ENCODE measurements at regions not wholly inside any gene's neighbourhood (a gene's known extent, or its start where the extent isn't known, plus 50 kb on each side); places are given as distances from the start of the nearest gene placed in this dataset.

DNA sequence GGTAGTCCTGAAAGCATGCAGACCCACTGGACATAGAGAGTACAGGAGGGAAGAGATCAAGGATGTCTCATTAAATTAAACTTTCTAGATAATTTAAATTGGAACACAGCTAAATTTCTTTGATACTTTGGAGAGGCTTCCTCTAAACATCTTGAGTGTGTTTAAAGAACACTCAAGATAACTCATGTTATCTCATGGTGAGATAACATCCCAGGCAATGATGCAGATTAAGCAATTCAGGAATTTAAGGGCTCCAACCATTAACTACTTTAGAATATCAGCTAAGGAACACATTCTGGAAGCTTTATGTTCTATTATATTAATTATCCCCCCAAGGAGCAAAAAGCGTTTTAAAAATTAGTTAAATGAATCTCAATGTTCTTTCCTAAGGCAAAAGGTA lies 289.2 kb upstream of the RUNX1 start:
- TF ChIP-seq, protein P1, sequence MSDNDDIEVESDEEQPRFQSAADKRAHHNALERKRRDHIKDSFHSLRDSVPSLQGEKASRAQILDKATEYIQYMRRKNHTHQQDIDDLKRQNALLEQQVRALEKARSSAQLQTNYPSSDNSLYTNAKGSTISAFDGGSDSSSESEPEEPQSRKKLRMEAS (IDR thresholded peaks at IDR 0.05): no peak
- TF ChIP-seq NFIC (IDR thresholded peaks at IDR 0.05) (no peak), TEAD4 (IDR thresholded peaks at IDR 0.05) (no peak), RAD21 (IDR thresholded peaks at IDR 0.05; ENCODE audit: low read depth) (no peak), ZBTB7A (IDR thresholded peaks at IDR 0.05; ENCODE audit: low read depth) (no peak), CEBPB (IDR thresholded peaks at IDR 0.05) (no peak), EGR1 (IDR thresholded peaks at IDR 0.05) (no peak), EP300 (IDR thresholded peaks at IDR 0.05; ENCODE audit: borderline replicate concordance) (no peak), YY1 (IDR thresholded peaks at IDR 0.05; ENCODE audit: low read depth) (no peak), CREB1 (IDR thresholded peaks at IDR 0.05; ENCODE audit: low read depth) (no peak), TCF12 (IDR thresholded peaks at IDR 0.05; ENCODE audit: low read depth) (no peak), TAF1 (IDR thresholded peaks at IDR 0.05; ENCODE audit: low read depth) (no peak), FOXM1 (IDR thresholded peaks at IDR 0.05; ENCODE audit: borderline replicate concordance, low read depth) (no peak)
- TF ChIP-seq, protein P2, sequence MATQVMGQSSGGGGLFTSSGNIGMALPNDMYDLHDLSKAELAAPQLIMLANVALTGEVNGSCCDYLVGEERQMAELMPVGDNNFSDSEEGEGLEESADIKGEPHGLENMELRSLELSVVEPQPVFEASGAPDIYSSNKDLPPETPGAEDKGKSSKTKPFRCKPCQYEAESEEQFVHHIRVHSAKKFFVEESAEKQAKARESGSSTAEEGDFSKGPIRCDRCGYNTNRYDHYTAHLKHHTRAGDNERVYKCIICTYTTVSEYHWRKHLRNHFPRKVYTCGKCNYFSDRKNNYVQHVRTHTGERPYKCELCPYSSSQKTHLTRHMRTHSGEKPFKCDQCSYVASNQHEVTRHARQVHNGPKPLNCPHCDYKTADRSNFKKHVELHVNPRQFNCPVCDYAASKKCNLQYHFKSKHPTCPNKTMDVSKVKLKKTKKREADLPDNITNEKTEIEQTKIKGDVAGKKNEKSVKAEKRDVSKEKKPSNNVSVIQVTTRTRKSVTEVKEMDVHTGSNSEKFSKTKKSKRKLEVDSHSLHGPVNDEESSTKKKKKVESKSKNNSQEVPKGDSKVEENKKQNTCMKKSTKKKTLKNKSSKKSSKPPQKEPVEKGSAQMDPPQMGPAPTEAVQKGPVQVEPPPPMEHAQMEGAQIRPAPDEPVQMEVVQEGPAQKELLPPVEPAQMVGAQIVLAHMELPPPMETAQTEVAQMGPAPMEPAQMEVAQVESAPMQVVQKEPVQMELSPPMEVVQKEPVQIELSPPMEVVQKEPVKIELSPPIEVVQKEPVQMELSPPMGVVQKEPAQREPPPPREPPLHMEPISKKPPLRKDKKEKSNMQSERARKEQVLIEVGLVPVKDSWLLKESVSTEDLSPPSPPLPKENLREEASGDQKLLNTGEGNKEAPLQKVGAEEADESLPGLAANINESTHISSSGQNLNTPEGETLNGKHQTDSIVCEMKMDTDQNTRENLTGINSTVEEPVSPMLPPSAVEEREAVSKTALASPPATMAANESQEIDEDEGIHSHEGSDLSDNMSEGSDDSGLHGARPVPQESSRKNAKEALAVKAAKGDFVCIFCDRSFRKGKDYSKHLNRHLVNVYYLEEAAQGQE (IDR thresholded peaks at IDR 0.05; ENCODE audit: low read depth): no peak
- TF ChIP-seq, protein P3, sequence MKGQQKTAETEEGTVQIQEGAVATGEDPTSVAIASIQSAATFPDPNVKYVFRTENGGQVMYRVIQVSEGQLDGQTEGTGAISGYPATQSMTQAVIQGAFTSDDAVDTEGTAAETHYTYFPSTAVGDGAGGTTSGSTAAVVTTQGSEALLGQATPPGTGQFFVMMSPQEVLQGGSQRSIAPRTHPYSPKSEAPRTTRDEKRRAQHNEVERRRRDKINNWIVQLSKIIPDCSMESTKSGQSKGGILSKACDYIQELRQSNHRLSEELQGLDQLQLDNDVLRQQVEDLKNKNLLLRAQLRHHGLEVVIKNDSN (IDR thresholded peaks at IDR 0.05): no peak

DNA sequence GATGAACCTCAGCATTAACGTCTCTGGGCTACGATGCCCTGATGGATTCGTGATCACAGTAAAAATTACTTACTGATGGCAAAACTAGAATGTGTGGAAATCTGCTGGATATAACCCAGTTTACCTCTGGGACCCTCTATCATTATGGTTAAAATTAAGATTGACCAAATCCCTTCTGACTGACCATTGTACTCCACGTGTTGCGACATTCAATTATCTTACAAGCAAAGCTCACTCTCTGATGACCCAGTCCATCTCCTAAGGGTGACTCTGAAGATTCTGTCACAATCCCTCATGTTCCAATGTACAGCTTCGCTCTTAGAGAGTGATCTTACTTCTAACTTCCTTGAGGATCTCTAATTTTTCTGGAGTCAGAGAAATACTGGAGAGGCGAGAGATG lies 288.5 kb upstream of the RUNX1 start:
- no peak for TF ChIP-seq CREB1 (IDR thresholded peaks at IDR 0.05; ENCODE audit: low read depth)
- no peak for TF ChIP-seq TCF12 (IDR thresholded peaks at IDR 0.05; ENCODE audit: low read depth)
- no peak for TF ChIP-seq EP300 (IDR thresholded peaks at IDR 0.05; ENCODE audit: borderline replicate concordance)
- TF ChIP-seq FOXM1 (IDR thresholded peaks at IDR 0.05; ENCODE audit: borderline replicate concordance, low read depth): no peak
- no peak for TF ChIP-seq ZBTB7A (IDR thresholded peaks at IDR 0.05; ENCODE audit: low read depth)
- no peak for TF ChIP-seq EGR1 (IDR thresholded peaks at IDR 0.05)
- TF ChIP-seq, protein P1 (IDR thresholded peaks at IDR 0.05): no peak
- TF ChIP-seq NFIC (IDR thresholded peaks at IDR 0.05): no peak
- TF ChIP-seq, protein P3 (IDR thresholded peaks at IDR 0.05): no peak
- TF ChIP-seq TEAD4 (IDR thresholded peaks at IDR 0.05): no peak
- no peak for TF ChIP-seq CEBPB (IDR thresholded peaks at IDR 0.05)
- no peak for TF ChIP-seq YY1 (IDR thresholded peaks at IDR 0.05; ENCODE audit: low read depth)

DNA sequence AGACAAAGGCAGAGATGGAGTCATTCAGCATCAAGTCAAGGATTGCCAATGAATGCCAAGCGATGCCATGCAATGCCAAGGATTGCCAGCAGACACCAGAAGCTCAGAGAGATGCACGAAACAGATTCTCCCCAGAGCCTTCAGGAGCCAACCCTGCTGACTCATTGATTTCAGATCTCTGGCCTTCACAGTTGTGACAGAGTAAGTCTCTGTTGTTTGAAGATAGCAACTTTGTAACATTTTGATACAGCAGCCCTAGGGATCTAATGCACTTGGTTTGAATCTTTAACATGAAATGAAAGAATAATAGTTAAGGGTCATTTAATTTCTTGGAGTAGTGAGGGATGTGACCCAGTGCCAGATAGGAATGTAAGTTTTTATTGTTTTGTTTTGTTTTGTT lies 287.4 kb upstream of the RUNX1 start:
- TF ChIP-seq, protein P2 (IDR thresholded peaks at IDR 0.05; ENCODE audit: low read depth): no peak
- TF ChIP-seq FOXM1 (IDR thresholded peaks at IDR 0.05; ENCODE audit: borderline replicate concordance, low read depth): no peak
- no peak for TF ChIP-seq CEBPB (IDR thresholded peaks at IDR 0.05)
- TF ChIP-seq EGR1 (IDR thresholded peaks at IDR 0.05): no peak
- TF ChIP-seq, protein P1 (IDR thresholded peaks at IDR 0.05): no peak
- TF ChIP-seq ZBTB7A (IDR thresholded peaks at IDR 0.05; ENCODE audit: low read depth): no peak
- TF ChIP-seq EP300 (IDR thresholded peaks at IDR 0.05; ENCODE audit: borderline replicate concordance): no peak
- no peak for TF ChIP-seq YY1 (IDR thresholded peaks at IDR 0.05; ENCODE audit: low read depth)
- no peak for TF ChIP-seq CREB1 (IDR thresholded peaks at IDR 0.05; ENCODE audit: low read depth)
- TF ChIP-seq TAF1 (IDR thresholded peaks at IDR 0.05; ENCODE audit: low read depth): no peak
- no peak for TF ChIP-seq NFIC (IDR thresholded peaks at IDR 0.05)
- TF ChIP-seq TCF12 (IDR thresholded peaks at IDR 0.05; ENCODE audit: low read depth): no peak
- TF ChIP-seq, protein P3 (IDR thresholded peaks at IDR 0.05): no peak

DNA sequence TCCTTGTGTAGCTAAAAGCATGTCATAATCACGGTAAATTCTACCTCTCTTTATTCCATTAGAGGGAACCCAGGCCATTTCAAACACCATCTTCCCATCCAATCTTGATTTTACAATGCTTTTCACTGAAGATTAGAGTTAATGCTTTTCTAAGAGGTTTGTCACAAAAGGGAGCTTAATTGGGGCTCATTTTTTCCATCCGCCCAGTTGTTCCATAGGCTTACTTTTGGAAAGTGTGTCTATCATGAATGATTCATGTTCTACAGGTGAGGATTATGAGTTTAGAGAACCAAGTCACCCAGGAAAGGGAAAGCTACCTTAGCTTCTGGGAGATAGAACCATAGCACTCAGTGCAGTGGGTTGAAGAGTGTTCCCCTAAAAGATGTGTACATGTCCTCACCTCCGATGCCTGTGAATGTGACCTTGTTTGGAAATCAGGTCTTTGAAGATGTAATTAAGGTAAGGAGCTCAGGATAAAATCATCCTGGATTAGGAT lies 286.9 kb upstream of the RUNX1 start:
- TF ChIP-seq EGR1 (IDR thresholded peaks at IDR 0.05) (no peak), CEBPB (IDR thresholded peaks at IDR 0.05) (no peak), NFIC (IDR thresholded peaks at IDR 0.05) (no peak), CREB1 (IDR thresholded peaks at IDR 0.05; ENCODE audit: low read depth) (no peak), TAF1 (IDR thresholded peaks at IDR 0.05; ENCODE audit: low read depth) (no peak), EP300 (IDR thresholded peaks at IDR 0.05; ENCODE audit: borderline replicate concordance) (no peak), RAD21 (IDR thresholded peaks at IDR 0.05; ENCODE audit: low read depth) (no peak)
- TF ChIP-seq, protein P2 (IDR thresholded peaks at IDR 0.05; ENCODE audit: low read depth): no peak
- TF ChIP-seq, protein P3 (IDR thresholded peaks at IDR 0.05): no peak

Measured in Ishikawa (cell line).